22Rv1 (cell line): ENCODE measurements at regions not wholly inside any gene's neighbourhood (a gene's known extent, or its start where the extent isn't known, plus 50 kb on each side); places are given as distances from the start of the nearest gene placed in this dataset.

Source experiments
- CTCF ChIP-seq: fragments of 450-650 bp; IDR thresholded peaks from 2 replicates; pipeline ENCODE4 v1.5.1; 2017; ENCODE audit warnings: mild to moderate bottlenecking
- ZFX ChIP-seq: fragments of 450-650 bp; IDR thresholded peaks from 2 replicates; pipeline ENCODE4 v1.6.1; 2017; ENCODE audit warnings: antibody characterized with exemption, borderline replicate concordance

DNA sequence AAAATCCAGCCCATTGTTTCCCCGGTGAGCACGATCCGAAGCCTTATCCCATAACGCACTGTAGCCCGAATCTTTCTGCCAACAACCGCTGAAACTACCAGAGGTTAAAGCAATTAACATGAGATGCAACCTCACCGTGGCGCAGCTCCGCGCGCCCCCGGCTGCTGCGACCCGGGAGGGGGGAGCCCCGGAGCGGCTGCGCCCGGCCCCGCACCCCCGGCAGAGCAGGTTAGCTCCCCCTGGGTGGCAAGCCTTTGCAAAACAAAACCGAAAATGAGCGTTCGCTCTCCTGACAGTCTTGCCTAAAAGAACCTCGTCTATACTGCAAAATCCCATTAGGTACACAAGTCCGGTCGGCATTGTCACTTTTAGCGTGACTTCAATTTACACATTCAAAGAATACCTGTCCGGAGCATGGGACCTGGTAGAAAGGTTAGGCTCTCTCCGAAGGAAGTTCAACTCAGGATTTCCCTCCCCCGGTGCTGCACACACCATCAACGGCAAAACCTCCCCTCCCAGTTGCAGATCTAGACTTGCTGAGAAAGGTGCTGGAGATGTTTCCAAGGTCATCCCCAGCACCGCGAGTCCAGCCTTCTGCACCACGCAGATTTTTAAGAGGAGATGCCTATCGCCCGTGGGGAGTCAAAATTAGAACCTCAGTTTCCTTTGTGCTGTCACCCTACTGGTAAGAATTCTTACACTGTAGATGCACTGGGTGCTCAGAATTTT lies 107.5 kb downstream of the ZNF281 start:
- peak; percentile 41; the same call in 1 of the 2 replicates for TF ChIP-seq CTCF
- no peak for TF ChIP-seq ZFX
